ENCODE measurements at regions not wholly inside any gene's neighbourhood (a gene's known extent, or its start where the extent isn't known, plus 50 kb on each side); places are given as distances from the start of the nearest gene placed in this dataset.
A peak's percentile ranks its signal among the peaks of the same experiment; 100 is the strongest.
"Not testable (repeated sequence)": the region's sequence is repeated elsewhere in the genome, so short reads cannot be mapped to it uniquely, and the experiment has no call there.

- DNase-seq (ENCODE audit: low spot score) (no peak), ATAC-seq (no peak)
These were observed 162.6 kb downstream of the TMEM132E start for GRCh38 chr17:34741967-34742366.

DNA sequence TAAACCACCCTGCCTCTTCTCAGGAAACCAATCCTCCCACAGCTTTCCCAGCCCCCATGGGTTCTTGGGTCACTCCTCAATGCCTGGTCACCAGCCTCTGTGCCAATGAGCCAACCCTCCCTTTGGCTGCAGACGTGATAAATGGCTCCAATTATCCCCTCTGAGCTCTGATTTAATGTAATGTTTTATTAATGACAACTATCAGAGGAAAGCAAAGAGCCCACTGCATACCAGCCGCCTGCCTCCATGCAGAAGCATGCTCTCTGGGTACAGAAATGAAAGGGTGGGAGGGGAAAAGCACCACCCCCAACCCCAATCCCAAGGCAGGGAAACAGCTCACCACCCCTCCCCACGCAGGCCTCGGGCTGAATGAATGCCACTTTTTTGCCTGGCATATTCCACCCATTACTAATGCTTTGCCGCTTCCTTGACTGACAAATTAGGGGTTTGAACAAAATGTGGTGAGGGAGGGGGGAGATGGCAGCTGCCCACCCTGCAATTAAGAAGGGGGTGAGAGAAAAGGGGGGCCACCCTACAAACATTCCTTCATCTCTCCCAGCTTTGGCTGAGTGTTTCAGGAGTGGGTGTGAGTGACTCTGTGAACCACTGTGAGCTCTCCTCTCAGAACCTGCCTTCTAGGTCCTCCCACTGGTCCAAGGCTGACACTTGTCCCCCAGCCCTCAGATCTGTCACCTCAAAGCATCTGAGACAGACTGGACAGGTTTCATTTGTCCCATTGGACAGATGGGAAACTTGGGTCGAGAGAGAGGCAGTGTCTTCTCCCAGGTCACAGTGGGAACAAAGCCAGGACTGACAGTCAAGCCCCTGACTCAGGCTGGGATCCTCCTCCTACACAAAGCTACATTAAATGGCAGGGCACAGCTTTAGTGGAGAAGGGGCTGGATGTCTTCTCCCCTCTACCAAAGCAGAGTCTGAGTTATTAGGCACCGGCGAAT is 161.5 kb downstream of the TMEM132E start:
- ATAC-seq = no peak
- no peak for DNase-seq (ENCODE audit: low spot score)

DNA sequence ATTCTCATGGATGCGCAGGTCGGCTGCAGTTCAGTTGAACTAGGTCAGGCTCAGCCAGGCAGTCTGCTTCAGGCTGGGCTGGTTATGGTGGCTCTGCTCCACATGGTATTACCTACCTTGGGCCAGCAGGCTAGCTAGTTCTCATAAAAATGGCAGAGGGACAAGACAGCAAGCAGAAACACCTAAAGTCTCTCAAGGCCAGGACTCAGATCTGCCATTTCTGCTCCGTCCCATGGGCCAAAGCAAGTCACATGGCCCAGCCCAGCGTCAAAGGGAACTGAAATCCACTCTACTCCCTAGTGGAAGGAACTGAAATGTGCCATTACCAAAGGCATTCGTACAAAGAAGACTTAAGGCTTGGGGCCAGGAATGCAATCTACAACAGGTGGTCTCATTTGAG is 160.0 kb downstream of the TMEM132E start:
- DNase-seq (ENCODE audit: low spot score) (no peak), ATAC-seq (no peak)

DNA sequence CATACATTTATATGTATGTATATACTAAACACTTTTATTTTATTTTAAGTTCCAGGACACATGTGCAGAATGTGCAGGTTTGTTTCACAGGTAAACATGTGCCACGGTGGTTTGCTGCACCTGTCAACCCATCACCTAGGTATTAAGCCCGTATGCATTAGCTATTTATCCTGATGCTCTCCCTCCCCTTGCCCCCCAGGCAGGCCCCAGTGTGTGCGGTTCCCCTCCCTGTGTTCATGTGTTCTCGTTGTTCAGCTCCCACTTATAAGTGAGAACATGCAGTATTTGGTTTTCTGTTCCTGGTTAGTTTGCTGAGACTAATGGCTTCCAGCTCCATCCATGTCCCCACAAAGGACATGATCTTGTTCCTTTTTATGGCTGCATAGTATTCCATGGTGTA is 158.3 kb downstream of the TMEM132E start:
- not testable (repeated sequence) for ATAC-seq; DNase-seq (ENCODE audit: low spot score)

- ATAC-seq (no peak), DNase-seq (ENCODE audit: low spot score) (no peak)
These were observed 157.2 kb downstream of the TMEM132E start for GRCh38 chr17:34736611-34737010.

DNA sequence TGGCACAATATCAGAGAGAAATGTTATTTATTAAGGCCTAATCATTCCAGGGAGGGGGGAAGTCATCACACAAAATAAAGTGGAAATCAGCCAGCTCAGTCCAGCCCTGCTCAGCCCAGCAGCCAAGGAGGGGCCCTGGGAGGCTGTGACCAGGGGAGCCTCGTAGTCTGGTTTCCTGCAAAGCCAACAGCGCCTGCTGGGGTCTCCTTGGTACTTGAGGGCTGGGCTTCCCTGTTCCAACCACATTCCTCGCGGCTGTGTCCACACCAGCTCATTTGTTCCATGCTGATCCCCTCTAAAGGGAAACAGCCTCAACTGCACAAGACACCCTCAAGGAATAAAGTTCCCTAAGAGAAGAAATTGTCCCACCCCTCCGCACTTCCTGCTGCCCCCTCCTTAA is 154.0 kb downstream of the TMEM132E start:
- DNase-seq (ENCODE audit: low spot score) (no peak), ATAC-seq (no peak)

DNA sequence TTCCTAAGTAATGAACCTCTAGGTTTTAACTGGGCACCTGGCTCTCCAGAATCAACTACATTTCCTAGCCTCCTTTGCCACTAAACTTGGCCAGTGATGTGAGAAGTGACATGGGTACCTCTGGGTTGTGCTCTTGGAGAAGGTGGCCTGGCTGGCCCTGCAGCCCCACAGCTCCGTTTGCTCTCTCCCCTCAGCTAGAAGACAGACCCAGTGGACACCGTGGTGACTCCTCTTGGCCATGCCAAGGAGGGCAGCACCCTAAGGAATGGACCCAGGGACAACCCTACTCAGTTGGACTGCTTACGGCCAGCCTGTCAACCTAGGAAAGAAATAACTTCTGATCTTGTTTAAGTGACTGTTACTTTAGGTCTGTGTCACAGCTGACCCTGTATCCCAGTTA is 151.4 kb downstream of the TMEM132E start:
- no peak for ATAC-seq
- DNase-seq (ENCODE audit: low spot score) = no peak

GRCh38 chr17:34728771-34729310 is 149.5 kb downstream of the TMEM132E start:
- DNase-seq (ENCODE audit: low spot score) (peak; percentile 11), ATAC-seq (no peak)

- peak; percentile 24 for DNase-seq (ENCODE audit: low spot score)
- ATAC-seq = no peak
These were observed 148.2 kb downstream of the TMEM132E start for GRCh38 chr17:34727601-34728000.

- no peak for ATAC-seq
- DNase-seq (ENCODE audit: low spot score) = peak; percentile 11
These were observed 147.4 kb downstream of the TMEM132E start for GRCh38 chr17:34726536-34727384.

GRCh38 chr17:34725725-34726124 is 146.3 kb downstream of the TMEM132E start:
- DNase-seq (ENCODE audit: low spot score) = peak; percentile 5

GRCh38 chr17:34725008-34725407 is 145.6 kb downstream of the TMEM132E start:
- no peak for ATAC-seq
- peak; percentile 21 for DNase-seq (ENCODE audit: low spot score)

More at GRCh38 chr17:34725725-34726124, 146.3 kb downstream of the TMEM132E start:
- no peak for ATAC-seq

GRCh38 chr17:34723875-34724274 is 144.5 kb downstream of the TMEM132E start:
- no peak for DNase-seq (ENCODE audit: low spot score)

DNA sequence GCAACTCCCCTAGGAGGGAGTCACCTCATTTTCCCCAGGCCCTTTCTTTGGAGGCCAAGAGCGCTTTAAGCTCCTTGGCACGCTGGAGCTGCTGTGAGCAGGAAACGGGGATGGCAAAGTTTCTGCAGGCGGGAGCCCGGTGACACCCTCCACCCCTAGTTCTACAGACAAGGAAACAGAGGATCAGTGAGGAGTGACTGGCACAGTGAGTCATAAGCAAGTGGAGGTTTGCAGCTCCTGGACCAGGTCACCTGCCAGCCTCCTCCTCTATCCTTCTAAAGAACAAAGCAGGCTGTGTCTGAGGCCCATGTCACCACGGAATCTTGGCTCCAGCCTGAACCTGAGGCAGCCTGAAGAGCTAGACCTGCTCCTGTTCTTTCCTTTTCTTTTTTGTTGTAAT is 141.9 kb downstream of the TMEM132E start:
- DNase-seq (ENCODE audit: low spot score) = no peak
- ATAC-seq = no peak

More at GRCh38 chr17:34723875-34724274, 144.5 kb downstream of the TMEM132E start:
- ATAC-seq = no peak

GRCh38 chr17:34720760-34721159 is 141.4 kb downstream of the TMEM132E start:
- ATAC-seq (no peak), DNase-seq (ENCODE audit: low spot score) (no peak)

- no peak for DNase-seq (ENCODE audit: low spot score)
- ATAC-seq = no peak
These were observed 140.2 kb downstream of the TMEM132E start for GRCh38 chr17:34719569-34719968.

DNA sequence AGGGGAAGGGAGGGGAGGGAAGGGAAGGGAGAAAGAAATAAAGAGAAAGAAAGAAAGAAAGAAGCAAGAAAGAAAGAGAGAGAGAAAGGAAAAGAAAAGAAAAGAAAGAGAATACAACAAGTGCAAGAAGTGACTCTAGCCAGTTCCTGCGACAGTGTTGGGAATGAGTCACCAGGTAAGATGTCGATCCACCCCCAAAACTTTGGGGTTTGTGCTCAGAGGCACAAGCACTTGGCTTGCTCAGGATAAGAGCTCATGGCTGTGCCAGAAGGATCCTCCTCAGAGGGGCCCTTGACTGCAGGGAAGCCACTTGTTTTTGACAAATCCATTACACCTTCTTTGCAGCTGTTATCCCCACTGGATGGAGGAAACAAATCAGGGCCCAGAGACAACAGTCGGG is 137.7 kb downstream of the TMEM132E start:
- ATAC-seq = no peak
- DNase-seq (ENCODE audit: low spot score) = no peak

DNA sequence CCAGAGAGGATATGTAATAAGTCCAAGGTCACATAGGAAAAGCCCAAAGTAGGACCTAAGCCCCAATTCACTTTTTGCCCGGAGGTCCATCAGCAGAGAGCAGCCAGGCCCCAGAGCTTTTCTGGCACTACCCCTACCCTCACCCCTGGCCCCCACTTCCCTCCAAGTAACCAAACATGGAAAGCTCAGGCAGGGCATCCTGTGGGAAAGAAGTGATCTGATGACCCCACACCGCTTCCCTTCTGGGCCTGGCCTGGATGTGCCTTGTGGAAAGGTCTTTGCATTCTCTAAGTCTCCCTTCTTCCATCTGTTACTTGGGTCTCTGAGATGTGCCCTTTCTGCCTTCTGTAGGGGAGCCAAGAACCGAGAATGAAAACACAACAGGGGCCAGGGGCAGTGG is 136.9 kb downstream of the TMEM132E start:
- DNase-seq (ENCODE audit: low spot score) (peak; percentile 11), ATAC-seq (no peak)

DNA sequence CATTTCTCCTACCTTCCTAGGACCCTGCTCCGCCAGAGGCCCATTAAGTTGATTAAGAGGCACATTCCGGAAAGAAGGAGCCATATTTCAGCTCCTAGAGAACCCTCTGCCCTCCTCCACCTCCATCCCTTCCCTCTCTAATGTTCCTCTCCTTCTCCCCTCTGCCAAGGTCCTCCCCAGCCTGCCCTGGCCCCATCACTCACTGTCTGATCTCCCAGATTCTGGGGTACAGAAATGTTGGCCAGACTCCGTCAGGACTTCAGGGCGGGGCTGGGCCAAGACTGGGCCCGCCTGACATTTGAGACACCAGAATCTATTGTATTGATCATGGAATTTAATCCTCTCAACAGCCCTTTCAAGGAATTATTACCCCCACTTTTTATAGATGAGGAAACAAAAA is 136.1 kb downstream of the TMEM132E start:
- ATAC-seq (no peak), DNase-seq (ENCODE audit: low spot score) (no peak)

- ATAC-seq (no peak), DNase-seq (ENCODE audit: low spot score) (no peak)
These were observed 135.4 kb downstream of the TMEM132E start for GRCh38 chr17:34714475-34715410.
